Endothelial cell of umbilical vein (primary cell): ENCODE measurements at regions not wholly inside any gene's neighbourhood (a gene's known extent, or its start where the extent isn't known, plus 50 kb on each side); places are given as distances from the start of the nearest gene placed in this dataset.

Experiments
- BruUV-seq: library from RNA; stranded (reverse); fragments of 400-500 nt; replicated peaks from 2 replicates; lab custom pipeline; 2021; lab: Mats Ljungman, UMichigan
- CTCF ChIA-PET: fragments of 300-600, 350-600 bp; sonication (Branson Sonifier 250); formaldehyde crosslinking; loops from one replicate; lab custom pipeline; 2021; ENCODE audit warnings: antibody characterized with exemption, inconsistent platforms; lab: Charles Lee
- POLR2A ChIA-PET: fragments of 300-600, 350-600 bp; sonication (Branson Sonifier 250); formaldehyde crosslinking; loops from one replicate; lab custom pipeline; 2021; ENCODE audit warnings: antibody characterized with exemption, inconsistent platforms; lab: Charles Lee
- DNase-seq: peaks from one replicate; pipeline ENCODE4 v3.0.0-alpha.2; 2011; ENCODE audit warnings: low read depth, low spot score
- FAIRE-seq: peaks from 2 replicates; lab custom pipeline; 2011; peaks lifted over from hg19 to GRCh38; lab: Jason Lieb, UNC
- H2AFZ ChIP-seq: 2 replicates; pipeline ENCODE4 v1.6.0; 2012; ENCODE audit warnings: low read depth, low read length, control low read depth, inconsistent platforms
- H3K27ac ChIP-seq: 2 replicates; pipeline ENCODE4 v1.5.1; 2011; ENCODE audit warnings: low read depth, mild to moderate bottlenecking, control low read depth, low read length, moderate library complexity; ENCODE audit not compliant: insufficient read depth
- H3K27me3 ChIP-seq, 2 experiments: 2 replicates each; pipeline versions ENCODE4 v1.6.0 to v1.6.1; 2011; ENCODE audit warnings: low read length in 2 of 2, mixed read lengths in 1 of 2; ENCODE audit not compliant: control insufficient read depth in 2 of 2, insufficient read depth in 2 of 2
- H3K36me3 ChIP-seq, 2 experiments: 2 replicates in 1 of 2; 3 replicates in 1 of 2; pipeline ENCODE4 v1.5.1; 2011; ENCODE audit warnings: low read length in 2 of 2, mild to moderate bottlenecking in 1 of 2, moderate library complexity in 1 of 2; ENCODE audit not compliant: control insufficient read depth in 2 of 2, insufficient read depth in 2 of 2; ENCODE audit errors: extremely low read depth in 1 of 2
- H3K4me1 ChIP-seq: 3 replicates; pipeline ENCODE4 v1.5.1; 2011; ENCODE audit warnings: mild to moderate bottlenecking, low read length; ENCODE audit not compliant: control insufficient read depth, insufficient read depth; ENCODE audit errors: extremely low read depth
- H3K4me2 ChIP-seq: 2 replicates; pipeline ENCODE4 v1.6.1; 2011; ENCODE audit warnings: low read length, control low read depth, mixed read lengths; ENCODE audit not compliant: insufficient read depth
- H3K4me3 ChIP-seq, 3 experiments: fragments of 200-600 bp in 1 of 3; sonication (generic), shearing (Covaris generic) in 1 of 3; replicated peaks in 1 of 3; 2 replicates each; pipeline ENCODE4 v1.5.1; 2011 to 2016; ENCODE audit warnings: control low read depth in 3 of 3, low read length in 3 of 3, mild to moderate bottlenecking in 2 of 3, inconsistent platforms in 1 of 3, low read depth in 1 of 3, moderate library complexity in 1 of 3; ENCODE audit not compliant: insufficient read depth in 1 of 3
- H3K79me2 ChIP-seq: 2 replicates; pipeline ENCODE4 v1.6.0; 2012; ENCODE audit warnings: low read length, inconsistent platforms; ENCODE audit not compliant: control insufficient read depth, insufficient read depth
- H3K9ac ChIP-seq: replicated peaks from 2 replicates; pipeline ENCODE3; 2011; ENCODE audit warnings: low read length, control low read depth; ENCODE audit not compliant: insufficient read depth; ENCODE audit errors: extremely low read depth
- H3K9me1 ChIP-seq: replicated peaks from 3 replicates; pipeline ENCODE4 v1.6.0; 2011; ENCODE audit warnings: mild to moderate bottlenecking, low read length; ENCODE audit not compliant: control insufficient read depth, insufficient read depth; ENCODE audit errors: extremely low read depth
- H3K9me3 ChIP-seq: replicated peaks from 2 replicates; pipeline ENCODE4 v1.5.1; 2012; ENCODE audit warnings: low read length, inconsistent platforms; ENCODE audit not compliant: control insufficient read depth, insufficient read depth
- H4K20me1 ChIP-seq: replicated peaks from 2 replicates; pipeline ENCODE3; 2011; ENCODE audit warnings: mild to moderate bottlenecking, low read length; ENCODE audit not compliant: control insufficient read depth, insufficient read depth; ENCODE audit errors: extremely low read depth
- EZH2 ChIP-seq: IDR thresholded peaks from 2 replicates; pipeline ENCODE4 v1.6.1; 2012; ENCODE audit warnings: borderline replicate concordance, low read depth, mild to moderate bottlenecking, moderate library complexity, low read length, inconsistent platforms; ENCODE audit not compliant: severe bottlenecking
- FOS ChIP-seq: IDR thresholded peaks from 2 replicates; pipeline ENCODE4 v1.6.1; 2011; ENCODE audit warnings: mild to moderate bottlenecking, low read length, moderate library complexity, borderline replicate concordance; ENCODE audit not compliant: insufficient read depth
- GATA2 ChIP-seq: IDR thresholded peaks from 2 replicates; pipeline ENCODE4 v1.7.0; 2011; ENCODE audit warnings: low read depth, mild to moderate bottlenecking, moderate library complexity, mixed read lengths, low read length; ENCODE audit not compliant: insufficient read length, insufficient read depth
- JUN ChIP-seq: IDR thresholded peaks from 2 replicates; pipeline ENCODE4 v1.6.1; 2011; ENCODE audit warnings: borderline replicate concordance, low read depth; ENCODE audit not compliant: insufficient read length, insufficient read depth
- MYC ChIP-seq: IDR thresholded peaks from one replicate; pipeline ENCODE4 v1.6.1; 2011; ENCODE audit warnings: mild to moderate bottlenecking, low read depth, low read length
- POLR2A ChIP-seq: IDR thresholded peaks from 2 replicates; pipeline ENCODE4 v1.6.1; 2012; ENCODE audit warnings: low read depth, mild to moderate bottlenecking, control low read depth, low read length
- POLR2AphosphoS5 ChIP-seq: IDR thresholded peaks from 2 replicates; pipeline ENCODE4 v1.6.1; 2012; ENCODE audit warnings: low read depth, mild to moderate bottlenecking, control low read depth, low read length, moderate library complexity; ENCODE audit not compliant: insufficient read depth
- dilution Hi-C: fragments of 300-500 bp; cut with MboI; formaldehyde crosslinking; loops from one replicate; pipeline ENCODE4 v1.15.0; 2019; ENCODE audit warnings: low sequenced_read_pairs; ENCODE audit not compliant: extremely low pct_ligation_motif_present
- intact Hi-C: fragments of 100-400 bp; cut with micrococcal nuclease; formaldehyde crosslinking; loops from one replicate; pipeline ENCODE4 v1.10.0; 2022
- TF ChIP-seq, protein P1 (sequence below), 2 donors: IDR thresholded peaks; 1 replicate in 1 of 2; 2 replicates in 1 of 2; pipeline ENCODE4 v1.5.1; 2011; ENCODE audit warnings: low read length in 2 of 2, mild to moderate bottlenecking in 2 of 2, moderate library complexity in 2 of 2, control low read depth in 1 of 2, inconsistent platforms in 1 of 2, low read depth in 1 of 2; ENCODE audit not compliant: insufficient read depth in 1 of 2; ENCODE audit errors: extremely low read depth in 1 of 2
- TF ChIP-seq, protein P2 (sequence below): IDR thresholded peaks from 2 replicates; pipeline ENCODE4 v1.6.1; 2011; ENCODE audit not compliant: insufficient read depth, insufficient read length

DNA sequence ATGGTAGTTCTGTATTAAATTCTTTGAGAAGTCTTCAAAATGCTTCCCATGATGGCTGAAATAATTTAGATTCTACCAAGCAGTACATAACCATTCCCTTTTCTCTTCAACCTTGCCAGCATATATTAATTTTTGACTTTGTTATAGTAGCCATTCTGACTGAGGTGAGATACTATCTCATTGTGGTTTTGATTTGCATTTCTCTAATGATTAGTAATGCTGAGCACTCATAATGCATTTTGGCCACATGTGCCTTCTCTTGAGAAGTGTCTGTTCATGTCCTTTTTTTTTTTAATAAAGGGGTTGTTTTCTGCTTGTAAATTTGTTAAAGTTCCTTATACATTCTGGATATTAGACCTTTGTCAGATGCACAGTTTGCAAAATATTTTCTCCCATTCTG lies 173.9 kb downstream of the CALCRL start:
- Histone ChIP-seq H3K4me2 (no peak overlapping the region), H3K36me3 (no peaks in the 10 kb centered on the region), H3K9ac (no peak overlapping the region), H3K79me2 (no peaks in the 10 kb centered on the region), H2AFZ (no peak overlapping the region), H3K9me1 (no peaks in the 10 kb centered on the region), H3K9me3 (no peaks in the 10 kb centered on the region), H3K4me1 (no peaks in the 10 kb centered on the region), H3K27ac (no peak overlapping the region), H3K27me3 (no peaks in the 10 kb centered on the region), H3K4me3 (no peak overlapping the region), H4K20me1 (no peaks in the 10 kb centered on the region)
- CTCF ChIA-PET: no interaction called here
- TF ChIP-seq POLR2A (no peak), EZH2 (no peak), FOS (no peak), JUN (no peak), GATA2 (no peak), MYC (no peak), POLR2AphosphoS5 (no peak)
- TF ChIP-seq, protein P1, sequence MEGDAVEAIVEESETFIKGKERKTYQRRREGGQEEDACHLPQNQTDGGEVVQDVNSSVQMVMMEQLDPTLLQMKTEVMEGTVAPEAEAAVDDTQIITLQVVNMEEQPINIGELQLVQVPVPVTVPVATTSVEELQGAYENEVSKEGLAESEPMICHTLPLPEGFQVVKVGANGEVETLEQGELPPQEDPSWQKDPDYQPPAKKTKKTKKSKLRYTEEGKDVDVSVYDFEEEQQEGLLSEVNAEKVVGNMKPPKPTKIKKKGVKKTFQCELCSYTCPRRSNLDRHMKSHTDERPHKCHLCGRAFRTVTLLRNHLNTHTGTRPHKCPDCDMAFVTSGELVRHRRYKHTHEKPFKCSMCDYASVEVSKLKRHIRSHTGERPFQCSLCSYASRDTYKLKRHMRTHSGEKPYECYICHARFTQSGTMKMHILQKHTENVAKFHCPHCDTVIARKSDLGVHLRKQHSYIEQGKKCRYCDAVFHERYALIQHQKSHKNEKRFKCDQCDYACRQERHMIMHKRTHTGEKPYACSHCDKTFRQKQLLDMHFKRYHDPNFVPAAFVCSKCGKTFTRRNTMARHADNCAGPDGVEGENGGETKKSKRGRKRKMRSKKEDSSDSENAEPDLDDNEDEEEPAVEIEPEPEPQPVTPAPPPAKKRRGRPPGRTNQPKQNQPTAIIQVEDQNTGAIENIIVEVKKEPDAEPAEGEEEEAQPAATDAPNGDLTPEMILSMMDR (IDR thresholded peaks at IDR 0.05; ENCODE audit: extremely low read depth in 1 of 2, insufficient read depth in 1 of 2, low read depth in 1 of 2, low read length in 2 of 2): no peak
- TF ChIP-seq, protein P2, sequence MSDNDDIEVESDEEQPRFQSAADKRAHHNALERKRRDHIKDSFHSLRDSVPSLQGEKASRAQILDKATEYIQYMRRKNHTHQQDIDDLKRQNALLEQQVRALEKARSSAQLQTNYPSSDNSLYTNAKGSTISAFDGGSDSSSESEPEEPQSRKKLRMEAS: no peak
- dilution Hi-C loops (no loop called here), intact Hi-C loops (no loop called here)
- POLR2A ChIA-PET: no interaction called here
- no TSS peak for BruUV-seq
- FAIRE-seq (no peak), DNase-seq (no peak)
